GM13977 (cell line): ENCODE measurements at regions not wholly inside any gene's neighbourhood (a gene's known extent, or its start where the extent isn't known, plus 50 kb on each side); places are given as distances from the start of the nearest gene placed in this dataset.

ENCODE experiments used
- DNase-seq: peaks from one replicate; pipeline ENCODE4 v3.0.0; 2012; ENCODE audit warnings: low spot score
- CTCF ChIP-seq: IDR thresholded peaks from 2 replicates; pipeline ENCODE4 v1.5.1; 2012; ENCODE audit warnings: mild to moderate bottlenecking, control low read depth; ENCODE audit not compliant: insufficient read depth; ENCODE audit errors: extremely low read depth, missing control alignments
- in situ Hi-C: fragments of 300-500 bp; cut with MboI; formaldehyde crosslinking; loops from one replicate; pipeline ENCODE4 v1.12.0; 2022; ENCODE audit warnings: low sequenced_read_pairs, low pct_unique_long_range_greater_than_20kb, mixed read lengths, inconsistent platforms; ENCODE audit not compliant: unreplicated experiment

DNA sequence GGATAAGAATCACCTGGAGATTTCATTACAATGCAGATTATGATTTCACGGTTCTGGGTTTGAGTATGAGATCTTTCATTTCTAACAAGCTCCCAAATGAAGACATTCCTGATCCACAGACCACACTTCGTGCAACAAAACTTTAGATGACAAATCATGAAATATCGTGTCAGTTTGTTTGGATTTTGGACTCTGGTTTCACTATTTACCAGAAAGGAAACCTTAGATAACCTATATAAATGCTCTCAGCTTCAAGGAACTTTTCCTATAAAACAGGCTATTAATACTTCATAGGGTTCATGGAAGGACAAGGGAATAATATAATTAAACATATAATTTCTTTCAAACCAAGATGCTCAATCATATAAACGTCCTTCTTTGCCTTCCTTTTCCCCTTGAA, 930.5 kb upstream of the SLC10A2 start:
- in situ Hi-C loops, result no loop called here
- no peak for DNase-seq

GRCh38 chr13:103983948-103984347, 917.7 kb upstream of the SLC10A2 start:
- DNase-seq, result no peak
- TF ChIP-seq CTCF, result no peak
- in situ Hi-C loops, result no loop called here

More for the DNA sequence above, 930.5 kb upstream of the SLC10A2 start:
- no peak for TF ChIP-seq CTCF

DNA sequence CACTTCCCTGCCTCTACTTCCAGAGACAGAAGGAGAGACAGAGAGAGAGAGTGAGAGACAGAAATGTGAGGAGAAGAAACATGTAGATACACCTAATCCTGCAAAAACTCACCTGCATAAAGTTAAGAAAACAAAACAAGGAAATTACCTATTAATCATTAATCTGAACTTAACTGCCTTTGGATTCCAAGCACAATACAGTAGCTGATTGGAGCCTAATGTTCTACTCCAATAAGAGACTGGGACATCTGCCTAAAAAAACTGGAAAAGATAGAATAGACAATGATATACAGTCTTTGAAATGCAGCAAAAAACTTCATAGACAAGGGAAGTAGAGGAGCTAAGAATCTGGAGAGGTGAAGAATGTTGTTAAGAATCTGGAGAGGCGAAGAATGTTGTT, 910.2 kb upstream of the SLC10A2 start:
- in situ Hi-C loops, result no loop called here
- DNase-seq, result no peak
- no peak for TF ChIP-seq CTCF

DNA sequence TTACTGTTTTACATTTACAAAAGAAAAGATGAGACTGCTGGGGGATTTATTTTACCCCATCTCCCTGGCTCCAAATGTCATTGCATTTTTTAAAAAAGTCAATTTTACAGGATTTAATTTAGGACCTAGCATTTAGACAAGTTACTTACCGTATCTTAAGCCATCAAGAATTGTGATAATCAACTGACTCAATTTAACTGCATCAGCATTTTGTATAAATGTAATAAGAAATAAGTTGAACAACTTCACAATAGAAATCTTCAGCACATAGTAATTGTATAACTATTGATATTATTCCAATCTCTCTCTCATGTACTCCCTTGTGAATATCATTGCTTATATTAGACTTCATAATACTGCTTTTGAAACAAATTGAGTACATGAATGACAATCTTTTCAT, 907.5 kb upstream of the SLC10A2 start:
- no peak for TF ChIP-seq CTCF
- in situ Hi-C loops, result no loop called here
- no peak for DNase-seq

- in situ Hi-C loops, result no loop called here
- no peak for TF ChIP-seq CTCF
- DNase-seq, result no peak
Observed at GRCh38 chr13:103969520-103970050, 903.4 kb upstream of the SLC10A2 start.

- DNase-seq, result no peak
- in situ Hi-C loops, result no loop called here
- TF ChIP-seq CTCF, result no peak
Observed at GRCh38 chr13:103965506-103966243, 899.5 kb upstream of the SLC10A2 start.
